22Rv1 (cell line): ENCODE measurements at regions not wholly inside any gene's neighbourhood (a gene's known extent, or its start where the extent isn't known, plus 50 kb on each side); places are given as distances from the start of the nearest gene placed in this dataset.

Experiments used
- CTCF ChIP-seq: fragments of 450-650 bp; IDR thresholded peaks from 2 replicates; pipeline ENCODE4 v1.5.1; 2017; ENCODE audit warnings: mild to moderate bottlenecking
- ZFX ChIP-seq: fragments of 450-650 bp; IDR thresholded peaks from 2 replicates; pipeline ENCODE4 v1.6.1; 2017; ENCODE audit warnings: antibody characterized with exemption, borderline replicate concordance

- TF ChIP-seq CTCF (no peak), ZFX (no peak)
Observed at GRCh38 chr18:41714872-41715271, 240.2 kb upstream of the PIK3C3 start.
